KG1 (cell line): ENCODE measurements at regions not wholly inside any gene's neighbourhood (a gene's known extent, or its start where the extent isn't known, plus 50 kb on each side); places are given as distances from the start of the nearest gene placed in this dataset.

Experiments used
- DNase-seq: peaks from one replicate; lab custom pipeline; 2025; lab: John Stamatoyannopoulos, UW

DNA sequence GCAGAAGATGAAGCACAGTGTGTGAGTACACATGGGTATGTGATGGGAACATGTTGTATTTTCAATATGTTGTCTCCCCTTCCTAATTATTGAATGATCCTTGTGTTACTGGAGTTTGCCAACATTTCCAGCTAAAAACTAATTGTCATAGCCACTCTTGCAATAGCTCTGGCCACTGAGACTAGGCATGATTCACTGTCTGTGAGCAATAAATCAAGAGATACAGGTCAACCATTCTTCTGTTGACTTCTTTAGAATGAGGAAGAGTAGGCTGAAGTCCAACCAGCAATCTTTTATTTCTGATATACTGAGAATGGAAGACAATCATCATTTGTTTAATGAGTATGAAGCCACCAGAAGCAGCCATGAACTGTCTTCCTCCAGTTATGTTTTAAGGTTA is 413.9 kb downstream of the SLITRK5 start:
- no peak for DNase-seq

DNA sequence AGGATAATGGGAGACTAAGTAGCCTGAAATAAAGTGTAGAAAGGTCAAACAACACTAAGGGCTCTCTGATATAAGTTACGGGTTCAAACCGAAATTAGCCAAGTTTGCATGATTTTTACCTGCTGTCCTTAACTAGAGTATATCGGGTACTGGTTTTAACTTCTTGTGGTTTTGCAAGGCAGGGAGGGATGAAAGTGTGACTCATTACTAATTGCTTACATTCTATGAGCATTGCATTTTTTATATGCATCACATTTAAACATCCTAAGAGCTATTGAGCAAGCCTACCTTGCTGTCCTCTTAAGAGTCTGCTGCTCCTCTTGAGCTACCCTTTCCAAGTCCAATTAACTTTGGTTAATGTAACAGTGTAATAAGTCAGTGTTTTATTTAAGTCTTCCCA is 415.4 kb downstream of the SLITRK5 start:
- no peak for DNase-seq

DNA sequence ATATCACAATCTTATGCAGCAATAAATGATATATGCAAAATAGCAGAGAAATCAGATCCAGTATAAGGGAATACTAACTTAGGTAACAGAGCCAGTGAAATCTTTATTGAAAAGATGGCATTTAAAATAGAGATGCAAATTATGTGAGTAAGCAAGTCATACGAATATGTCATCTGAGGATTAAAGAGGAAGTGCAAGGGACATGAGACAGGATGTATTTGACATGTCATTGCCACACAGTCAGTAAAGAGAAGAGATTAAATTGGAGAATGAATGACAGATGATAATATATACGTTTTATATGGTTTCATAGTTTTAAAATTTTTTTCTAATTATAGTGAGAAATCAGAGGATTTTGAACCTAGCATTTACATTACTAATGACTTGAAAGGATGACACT is 426.4 kb downstream of the SLITRK5 start:
- DNase-seq, result no peak

DNA sequence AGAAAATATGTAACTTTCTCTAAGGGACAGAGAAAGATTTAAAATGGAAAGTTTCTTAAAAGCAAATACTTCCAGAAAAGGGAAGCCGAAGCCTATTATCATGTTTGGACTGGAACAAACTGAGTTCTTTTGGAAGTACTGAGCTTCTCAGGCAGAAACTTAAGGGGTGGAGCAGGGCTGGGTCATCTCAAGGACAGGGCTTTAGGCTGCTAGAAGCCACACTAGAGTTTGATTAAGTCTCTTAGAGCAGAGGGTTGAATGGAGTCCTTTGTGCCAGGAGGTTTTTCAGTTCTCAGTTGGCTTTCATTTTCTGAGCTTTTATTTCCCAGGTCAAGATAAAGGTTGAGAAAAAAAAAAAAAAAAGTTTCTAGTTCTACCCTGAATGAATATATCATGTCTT is 432.7 kb downstream of the SLITRK5 start:
- no peak for DNase-seq

DNA sequence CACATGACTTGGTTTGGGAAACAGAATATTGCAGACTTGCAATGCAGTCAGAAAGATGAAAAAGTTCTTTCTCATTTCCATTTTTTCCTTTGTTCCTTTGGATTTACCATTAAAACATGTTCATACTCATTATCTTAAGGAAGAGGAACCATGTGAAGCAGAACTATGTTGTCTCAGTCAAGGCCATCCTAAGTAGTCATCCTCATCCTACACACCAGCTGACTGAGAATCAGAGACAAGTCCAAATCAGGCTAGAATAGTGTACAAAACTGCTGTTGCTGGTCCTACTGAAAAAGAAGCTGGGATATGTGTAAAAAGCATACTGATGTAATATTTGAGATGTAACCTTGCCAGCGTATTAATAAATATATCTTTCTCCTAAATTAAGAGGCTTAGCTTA is 433.4 kb downstream of the SLITRK5 start:
- DNase-seq, result no peak

DNA sequence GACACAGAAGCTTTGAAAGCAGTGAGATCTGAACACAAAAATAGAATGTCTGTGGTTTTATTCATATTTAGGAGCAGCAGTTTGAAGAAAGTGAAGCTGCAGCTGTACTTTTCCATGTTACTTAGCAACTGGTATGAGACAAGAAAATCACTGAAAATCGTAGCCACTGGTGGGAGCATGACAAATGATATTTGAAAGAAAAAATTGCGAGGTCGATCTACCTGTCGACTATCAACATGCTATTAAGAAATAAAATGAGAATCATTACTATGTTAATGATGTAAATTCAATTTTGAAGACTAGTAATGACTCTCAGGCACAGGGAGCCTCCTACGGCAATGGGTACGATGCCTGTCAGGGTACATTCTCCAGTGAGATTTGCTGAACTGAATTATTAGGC is 436.4 kb downstream of the SLITRK5 start:
- no peak for DNase-seq

DNA sequence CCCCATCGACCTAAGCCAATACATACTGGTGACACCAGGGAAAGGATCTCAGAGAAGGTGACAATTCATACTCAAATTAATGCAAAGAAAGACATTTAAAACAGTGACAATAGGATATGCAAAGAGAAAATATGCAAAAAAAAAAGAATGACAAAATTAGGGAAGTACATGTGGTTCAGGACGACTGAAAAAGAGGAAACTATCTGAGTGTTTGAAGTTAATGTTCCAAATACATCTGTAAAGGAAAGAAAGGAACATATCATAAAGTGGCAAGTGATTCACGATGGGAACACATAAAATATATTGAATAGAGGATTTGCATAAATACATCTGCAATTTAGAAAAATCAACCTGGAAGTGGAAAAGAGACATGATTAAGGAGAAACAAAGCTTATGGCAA is 441.4 kb downstream of the SLITRK5 start:
- DNase-seq, result no peak

DNA sequence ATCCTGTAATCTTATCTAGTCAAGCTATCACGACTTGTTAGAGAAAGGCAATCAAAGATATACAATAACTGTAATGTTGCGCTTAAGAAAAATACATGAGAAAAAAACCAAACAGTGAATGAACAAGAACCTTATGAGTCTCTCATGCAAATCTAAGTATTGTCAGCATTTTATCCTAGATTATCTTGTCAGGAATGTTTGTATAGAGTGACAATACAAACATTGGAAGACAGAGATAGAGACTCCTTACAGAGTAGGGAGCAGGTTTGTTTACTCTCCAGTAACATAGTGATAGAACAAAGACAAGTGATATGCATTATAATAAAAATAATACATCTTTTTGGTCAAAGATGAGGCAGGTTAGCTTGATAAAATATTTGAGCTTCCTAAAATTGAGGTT is 444.8 kb downstream of the SLITRK5 start:
- no peak for DNase-seq

DNA sequence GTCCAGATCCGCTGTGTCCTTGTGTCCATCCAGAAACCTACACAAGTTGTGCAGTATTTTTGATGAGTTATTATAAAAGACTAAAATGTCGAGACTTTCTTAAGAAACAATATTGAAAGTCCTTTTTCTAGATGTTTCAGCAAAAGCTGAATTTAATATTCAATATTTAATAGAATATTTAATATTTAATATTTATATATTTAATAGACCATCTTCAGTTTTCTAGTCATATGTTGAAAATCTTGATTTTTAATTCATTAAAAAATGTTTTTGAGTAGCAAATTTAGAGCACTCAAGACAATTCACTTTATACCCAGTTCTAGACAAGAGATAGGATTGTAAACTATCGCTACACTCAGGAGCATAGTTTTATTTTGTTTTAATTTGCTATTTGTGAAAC is 447.8 kb downstream of the SLITRK5 start:
- DNase-seq, result no peak

DNA sequence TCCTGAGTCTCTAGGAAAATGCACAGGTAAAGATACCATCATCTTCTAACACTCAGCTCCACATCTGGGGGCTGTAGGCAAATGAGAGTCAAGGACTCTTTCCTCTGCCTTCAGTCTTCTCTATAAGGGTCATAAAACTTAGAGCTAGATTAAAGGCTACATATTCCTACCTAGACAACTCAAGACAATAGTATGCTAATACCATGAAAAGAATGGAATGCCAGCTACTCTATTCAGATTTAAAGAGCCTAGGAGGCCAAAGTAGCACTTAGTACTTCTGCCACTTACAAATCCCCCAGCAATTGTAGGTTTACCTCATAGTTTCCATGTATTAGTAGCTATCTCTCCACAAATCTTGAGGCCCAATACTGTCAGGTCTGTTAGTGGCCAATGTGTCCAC is 453.0 kb downstream of the SLITRK5 start:
- no peak for DNase-seq

DNA sequence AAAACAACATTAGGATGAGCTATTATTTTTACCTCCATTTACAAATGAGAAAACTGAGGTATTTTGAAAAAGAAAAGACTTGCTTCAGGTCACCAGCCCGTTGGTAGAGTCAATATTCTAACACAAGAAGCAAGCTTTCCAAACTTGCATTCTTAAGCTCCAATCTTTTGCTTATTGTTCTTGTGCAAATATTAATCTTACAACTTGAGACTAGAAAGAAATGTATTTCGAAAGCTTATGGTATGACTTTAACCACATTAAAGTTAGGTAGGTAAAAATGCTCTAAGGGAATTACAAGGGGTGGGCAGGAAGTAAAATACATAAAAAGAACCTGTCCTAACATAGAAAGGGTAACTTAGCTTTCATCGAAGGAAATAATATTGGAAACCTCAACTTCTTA is 453.9 kb downstream of the SLITRK5 start:
- DNase-seq, result no peak

DNA sequence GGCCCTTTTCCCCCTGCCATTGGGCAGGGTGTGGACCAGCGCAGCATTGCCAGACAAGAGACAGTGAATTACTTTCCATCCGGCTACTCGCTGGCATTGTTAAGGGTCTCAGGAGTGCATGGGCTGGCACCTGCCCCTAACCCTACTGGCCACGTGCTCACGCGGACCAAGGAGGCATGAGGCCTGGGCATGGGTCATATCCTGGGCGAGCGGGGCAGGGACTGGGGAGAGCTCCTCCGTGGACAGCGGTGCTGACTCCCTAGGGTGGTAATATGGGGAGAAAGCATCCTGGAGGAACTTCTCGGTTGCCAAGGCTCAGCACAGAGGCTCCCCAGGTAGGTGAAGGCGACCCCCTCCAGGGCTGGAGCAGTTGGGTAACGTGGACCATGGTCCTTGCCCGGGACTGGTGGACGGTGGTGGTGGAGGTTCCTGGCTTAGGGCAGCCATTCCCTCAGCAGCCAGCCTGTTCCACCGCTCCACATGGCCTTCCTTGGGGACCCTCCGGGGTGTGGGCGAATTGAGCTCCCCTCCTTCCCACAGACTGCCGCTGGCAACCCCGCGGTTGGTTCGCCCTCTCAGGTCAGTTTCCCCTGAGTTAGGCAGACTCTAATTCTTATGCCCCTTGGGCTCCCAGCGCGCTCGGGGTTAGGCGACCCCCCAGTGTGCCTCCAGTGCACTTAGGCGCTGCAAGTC is 465.1 kb downstream of the SLITRK5 start:
- DNase-seq, result no peak

DNA sequence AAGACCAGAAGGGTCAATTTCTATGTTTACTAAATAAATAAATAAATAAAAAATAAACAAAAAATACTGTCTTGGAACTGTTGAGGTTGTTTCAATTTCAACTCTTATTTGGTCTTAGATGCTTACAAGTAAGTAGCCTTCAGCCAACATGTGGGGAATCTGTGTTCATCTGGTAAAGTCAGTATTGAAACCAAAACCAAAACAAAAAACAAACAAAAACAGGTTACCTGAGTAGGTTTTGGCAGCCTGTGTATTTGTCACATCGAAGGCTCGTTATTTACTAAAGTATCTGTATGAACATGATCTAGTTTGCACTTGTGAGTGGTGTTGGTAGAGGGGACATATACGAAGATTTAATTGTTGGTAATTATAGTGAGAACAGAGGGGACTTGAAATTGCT is 471.5 kb downstream of the SLITRK5 start:
- DNase-seq, result no peak

DNA sequence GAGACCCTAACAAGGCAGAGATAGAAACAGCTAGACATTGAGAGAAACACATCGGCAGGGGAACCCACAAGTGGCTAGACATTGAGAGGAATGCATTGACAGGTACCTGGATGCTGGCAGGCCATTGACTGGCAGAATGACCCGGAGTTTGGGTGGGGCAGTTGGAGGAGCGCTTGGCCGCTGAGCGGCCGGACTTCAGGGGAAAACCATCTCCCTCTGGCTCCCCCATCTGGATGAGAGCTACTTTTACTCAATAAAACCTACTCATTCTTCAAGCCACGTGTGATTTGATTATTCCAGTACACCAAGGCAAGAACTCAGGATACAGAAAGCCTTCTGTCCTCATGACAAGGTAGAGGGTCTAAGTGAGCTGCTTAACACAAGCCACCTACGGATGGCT is 473.4 kb downstream of the SLITRK5 start:
- DNase-seq, result no peak

DNA sequence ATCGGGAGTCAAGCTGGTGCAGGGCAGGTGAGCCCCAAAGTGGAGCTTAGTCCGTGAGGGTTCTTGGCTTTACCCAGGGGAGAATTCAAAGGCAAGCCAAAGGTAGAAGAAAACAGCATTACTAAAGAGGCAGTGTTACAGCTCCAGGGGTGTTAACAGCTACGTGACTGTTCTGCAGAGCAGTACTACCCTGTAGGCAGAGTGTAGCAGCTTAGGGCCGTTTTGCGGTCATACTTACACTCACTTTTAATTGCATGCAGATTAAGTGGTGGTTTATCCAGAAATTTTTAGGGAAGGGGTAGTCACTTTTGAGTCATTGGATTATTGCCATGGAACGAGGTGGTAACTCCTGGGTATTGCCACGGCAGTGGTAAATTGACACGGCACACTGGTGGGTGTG is 482.2 kb downstream of the SLITRK5 start:
- DNase-seq, result no peak

DNA sequence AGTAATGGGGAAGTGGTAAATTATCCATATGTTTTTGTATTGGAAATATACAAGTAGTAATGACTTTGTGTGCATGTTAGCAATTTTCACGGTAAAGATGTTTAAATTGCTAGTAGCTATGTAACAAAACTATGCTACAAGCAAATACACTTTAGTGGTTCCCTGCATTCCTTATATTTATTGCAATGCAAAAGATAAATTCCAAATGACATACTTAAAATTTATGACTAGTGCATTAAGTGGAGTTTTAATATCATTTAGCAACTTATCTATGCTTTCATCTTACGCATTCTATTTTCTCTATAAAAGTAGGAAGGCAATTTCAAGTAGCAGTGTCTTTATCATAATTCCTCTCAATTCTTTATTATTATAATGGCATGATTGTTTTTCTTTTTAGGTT is 482.8 kb downstream of the SLITRK5 start:
- no peak for DNase-seq

DNA sequence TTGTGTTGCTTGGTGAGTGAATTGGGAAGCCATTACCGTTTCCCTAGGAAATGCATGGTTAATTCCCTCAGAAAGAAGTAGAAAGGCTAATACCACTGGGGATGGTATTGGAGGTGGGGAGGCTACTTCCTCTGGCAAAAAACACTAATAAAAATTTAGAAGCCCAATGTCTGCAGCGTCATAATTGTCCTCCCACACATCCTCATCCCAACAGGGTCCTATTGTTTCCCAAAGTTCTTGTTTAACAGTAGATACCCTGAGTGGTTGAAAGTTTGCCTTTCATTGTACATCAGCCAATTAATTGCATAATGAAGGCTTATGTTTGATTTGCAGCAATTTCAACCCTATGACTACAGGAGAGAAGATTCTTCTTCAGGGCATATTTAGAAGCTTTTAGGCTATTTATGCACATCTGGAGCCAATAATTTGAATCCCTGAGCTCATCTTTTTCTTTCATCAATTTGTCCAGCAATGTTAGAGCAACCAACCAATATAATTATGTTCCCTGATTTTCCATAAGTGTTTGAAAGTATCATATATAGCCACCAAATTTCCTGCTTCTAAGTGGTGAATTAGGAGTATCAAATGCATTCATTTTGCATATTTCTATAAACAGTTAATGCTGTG is 491.0 kb downstream of the SLITRK5 start:
- DNase-seq, result no peak

DNA sequence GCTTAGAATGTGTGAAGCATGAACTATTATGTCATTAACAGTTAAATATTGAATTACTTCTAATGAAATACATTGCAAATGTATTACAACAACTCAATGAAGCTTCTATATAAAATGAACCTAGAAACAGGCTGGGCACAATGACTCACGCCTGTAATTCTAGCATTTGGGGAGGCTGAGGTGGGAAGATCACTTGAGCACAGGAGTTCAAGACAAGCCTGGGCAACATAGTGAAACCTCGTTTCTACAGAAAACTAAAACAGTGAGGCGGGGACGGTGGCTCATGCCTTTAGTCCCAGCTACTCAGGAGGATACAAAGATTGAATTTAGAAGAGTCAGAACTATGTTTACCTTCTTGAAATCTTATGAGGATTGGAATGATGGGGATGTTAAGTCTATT is 505.1 kb downstream of the SLITRK5 start:
- DNase-seq, result no peak

DNA sequence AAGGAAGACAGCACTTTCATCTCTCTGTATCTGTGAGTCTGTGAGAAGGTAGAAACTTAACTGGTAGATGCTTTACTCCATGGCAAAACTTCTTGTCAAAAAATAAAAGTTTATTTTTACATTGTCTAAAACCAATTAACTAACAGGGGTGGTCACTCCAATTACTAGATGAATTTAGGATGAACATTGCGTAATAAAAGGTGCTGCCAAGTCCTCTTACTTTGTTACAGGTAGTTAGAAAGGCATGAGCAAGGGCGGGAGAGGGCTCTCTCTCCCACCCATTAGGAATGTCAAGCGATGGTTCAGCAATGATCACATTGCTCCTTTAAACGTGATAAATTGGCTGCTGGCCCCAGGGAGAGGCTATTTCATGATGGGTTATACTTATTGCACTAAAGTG is 512.3 kb downstream of the SLITRK5 start:
- DNase-seq, result no peak

DNA sequence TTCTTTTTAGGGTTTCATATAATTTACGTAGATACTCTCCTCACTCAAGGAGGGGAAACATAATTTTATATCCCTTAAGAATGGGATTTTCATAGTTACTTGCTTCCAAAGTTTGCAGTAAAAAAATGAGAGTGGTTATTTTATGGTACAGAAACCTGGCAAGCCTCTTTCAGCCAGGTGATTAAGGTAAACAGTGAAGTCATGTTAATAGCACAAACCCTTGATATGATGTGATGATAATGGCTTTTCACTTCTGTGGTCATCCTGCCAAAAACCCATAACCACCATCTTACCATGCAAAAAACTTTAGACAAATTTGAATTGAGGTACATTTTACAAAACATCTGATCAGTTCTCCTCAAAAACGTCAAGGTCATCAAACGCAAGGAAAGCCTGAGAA is 517.8 kb downstream of the SLITRK5 start:
- DNase-seq, result no peak

DNA sequence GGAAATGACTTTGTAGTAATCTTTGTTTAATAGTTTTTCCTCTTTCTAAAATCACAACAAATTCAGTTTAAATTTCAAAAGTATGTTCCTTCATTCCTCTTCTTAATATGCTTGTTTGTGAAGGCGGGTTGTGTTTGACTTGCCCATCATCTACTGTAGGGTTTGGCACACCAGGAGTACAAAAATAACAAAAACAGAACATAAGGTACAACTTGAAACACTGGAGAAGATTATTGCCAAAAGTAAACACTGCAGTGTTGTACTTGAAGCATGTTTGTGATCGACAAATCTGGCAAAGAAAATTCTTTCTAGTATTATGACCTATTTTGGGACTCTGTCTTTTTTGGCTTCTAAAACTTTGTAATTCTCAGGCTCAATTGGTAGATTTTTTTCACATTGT is 518.6 kb downstream of the SLITRK5 start:
- no peak for DNase-seq

DNA sequence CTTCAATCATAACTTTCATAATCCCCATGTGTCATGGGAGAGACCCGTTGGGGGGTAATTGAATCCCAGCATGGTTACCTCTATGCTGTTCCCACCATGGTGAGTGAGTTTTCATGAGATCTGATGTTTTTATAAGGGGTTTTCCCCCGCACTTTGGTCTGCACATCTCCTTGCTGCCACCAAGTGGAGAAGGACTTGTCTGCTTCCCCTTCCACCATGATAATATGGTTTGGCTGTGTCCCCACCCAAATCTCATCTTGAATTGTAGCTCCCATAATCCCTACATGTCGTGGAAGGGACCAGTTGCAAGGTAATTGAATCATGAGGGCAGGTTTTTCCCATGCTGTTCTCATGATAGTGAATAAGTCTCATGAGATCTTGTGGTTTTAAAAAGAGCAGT is 524.9 kb downstream of the SLITRK5 start:
- no peak for DNase-seq

DNA sequence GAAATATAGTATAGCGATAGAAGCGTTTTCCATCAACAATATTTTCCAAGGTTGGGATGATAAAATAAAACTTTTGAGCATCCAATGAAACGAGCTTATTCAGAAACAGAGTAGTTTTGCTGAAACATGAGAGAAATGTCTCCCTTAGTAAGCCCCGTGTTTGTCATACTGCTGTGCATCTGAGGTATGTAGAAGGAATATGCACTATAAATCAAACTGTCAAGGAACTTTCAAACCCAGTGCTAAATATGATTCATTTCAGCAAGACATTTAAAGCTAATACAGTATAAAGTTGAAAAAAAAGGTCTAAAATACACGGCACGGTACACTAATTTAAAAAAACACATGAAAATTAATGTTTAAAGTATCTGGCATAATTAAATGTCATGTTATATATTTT is 546.2 kb downstream of the SLITRK5 start:
- DNase-seq, result no peak

DNA sequence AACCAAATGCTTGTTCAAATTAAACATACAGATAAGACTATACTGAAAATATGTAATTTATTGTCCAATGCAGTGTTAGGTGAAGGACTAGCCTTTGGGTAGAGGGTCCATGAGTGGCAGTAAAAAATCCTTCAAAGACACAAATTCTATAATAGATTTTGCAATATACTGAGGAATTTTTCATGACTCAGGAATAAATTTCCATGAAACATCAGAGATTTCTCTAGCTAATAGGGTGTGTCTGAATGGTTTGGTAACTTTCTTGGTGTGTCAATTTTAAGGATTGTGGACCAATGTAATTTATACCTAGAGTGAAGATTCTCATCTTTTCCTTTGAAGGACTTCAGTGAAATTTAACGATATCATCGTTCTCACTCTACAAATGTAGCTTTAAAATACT is 546.7 kb downstream of the SLITRK5 start:
- no peak for DNase-seq
